Effector memory CD4-positive, alpha-beta T cell (primary cell): ENCODE measurements at regions not wholly inside any gene's neighbourhood (a gene's known extent, or its start where the extent isn't known, plus 50 kb on each side); places are given as distances from the start of the nearest gene placed in this dataset.

Source experiments
- DNase-seq, 3 donors: peaks; one replicate each; pipeline ENCODE4 v3.0.0-alpha.2; 2020
- H3K27ac ChIP-seq: 2 replicates; pipeline ENCODE4 v1.7.0; 2013; ENCODE audit warnings: mild to moderate bottlenecking, low read length, moderate library complexity; ENCODE audit not compliant: insufficient read depth, poor library complexity, severe bottlenecking
- H3K27me3 ChIP-seq: replicated peaks from 2 replicates; pipeline ENCODE4 v1.7.0; 2013; ENCODE audit warnings: mild to moderate bottlenecking, low read length; ENCODE audit not compliant: insufficient read depth, control insufficient read depth, poor library complexity, severe bottlenecking
- H3K36me3 ChIP-seq: 2 replicates; pipeline ENCODE4 v1.7.0; 2013; ENCODE audit warnings: mild to moderate bottlenecking, low read length, moderate library complexity; ENCODE audit not compliant: control insufficient read depth, insufficient read depth
- H3K4me1 ChIP-seq: 2 replicates; pipeline ENCODE4 v1.7.0; 2013; ENCODE audit warnings: low read length, mild to moderate bottlenecking; ENCODE audit not compliant: control insufficient read depth, insufficient read depth, poor library complexity, severe bottlenecking
- H3K4me3 ChIP-seq: 2 replicates; pipeline ENCODE4 v1.7.0; 2013; ENCODE audit warnings: low read length, low read depth, mild to moderate bottlenecking; ENCODE audit not compliant: insufficient read depth, poor library complexity, severe bottlenecking
- H3K9me3 ChIP-seq: 2 replicates; pipeline ENCODE4 v1.7.0; 2013; ENCODE audit warnings: mild to moderate bottlenecking, low read length, moderate library complexity; ENCODE audit not compliant: control insufficient read depth

- no peaks in the 10 kb centered on the region for H3K36me3 ChIP-seq
- DNase-seq: no peak
These were observed 402.8 kb upstream of the UBE2E3 start for GRCh38 chr2:180577567-180577966.

GRCh38 chr2:180573951-180574350 is 406.5 kb upstream of the UBE2E3 start:
- Histone ChIP-seq H3K4me3 (no peak overlapping the region), H3K27me3 (no peaks in the 10 kb centered on the region), H3K27ac (no peak overlapping the region), H3K4me1 (no peaks in the 10 kb centered on the region), H3K9me3 (no peaks in the 10 kb centered on the region), H3K36me3 (no peaks in the 10 kb centered on the region)
- DNase-seq: no peak

More at GRCh38 chr2:180577567-180577966, 402.8 kb upstream of the UBE2E3 start:
- Histone ChIP-seq H3K9me3 (no peaks in the 10 kb centered on the region), H3K27me3 (no peaks in the 10 kb centered on the region), H3K27ac (no peak overlapping the region), H3K4me3 (no peak overlapping the region), H3K4me1 (no peaks in the 10 kb centered on the region)

- H3K4me3 ChIP-seq: no peak overlapping the region
- no peaks in the 10 kb centered on the region for H3K4me1 ChIP-seq
- no peak overlapping the region for H3K27ac ChIP-seq
- H3K36me3 ChIP-seq: no peaks in the 10 kb centered on the region
- no peaks in the 10 kb centered on the region for H3K9me3 ChIP-seq
- no peaks in the 10 kb centered on the region for H3K27me3 ChIP-seq
- no peak for DNase-seq
These were observed 408.1 kb upstream of the UBE2E3 start for GRCh38 chr2:180572346-180572745.

- Histone ChIP-seq H3K27ac (no peak overlapping the region), H3K4me3 (no peak overlapping the region), H3K9me3 (no peaks in the 10 kb centered on the region), H3K27me3 (no peaks in the 10 kb centered on the region), H3K36me3 (no peaks in the 10 kb centered on the region), H3K4me1 (no peaks in the 10 kb centered on the region)
- DNase-seq: no peak
These were observed 408.8 kb upstream of the UBE2E3 start for GRCh38 chr2:180571559-180571958.

- Histone ChIP-seq H3K27me3 (no peaks in the 10 kb centered on the region), H3K9me3 (no peaks in the 10 kb centered on the region), H3K36me3 (no peaks in the 10 kb centered on the region), H3K4me3 (no peak overlapping the region), H3K4me1 (no peaks in the 10 kb centered on the region), H3K27ac (no peak overlapping the region)
- no peak for DNase-seq
These were observed 409.5 kb upstream of the UBE2E3 start for GRCh38 chr2:180570864-180571263.

GRCh38 chr2:180564051-180564450 is 416.4 kb upstream of the UBE2E3 start:
- no peak overlapping the region for H3K4me3 ChIP-seq

GRCh38 chr2:180562378-180562777 is 418.0 kb upstream of the UBE2E3 start:
- Histone ChIP-seq H3K9me3 (no peaks in the 10 kb centered on the region), H3K4me3 (no peak overlapping the region), H3K27me3 (no peaks in the 10 kb centered on the region), H3K36me3 (no peaks in the 10 kb centered on the region), H3K27ac (no peak overlapping the region), H3K4me1 (no peaks in the 10 kb centered on the region)
- DNase-seq: no peak

More at GRCh38 chr2:180564051-180564450, 416.4 kb upstream of the UBE2E3 start:
- H3K27me3 ChIP-seq: no peaks in the 10 kb centered on the region
- no peaks in the 10 kb centered on the region for H3K4me1 ChIP-seq
- no peak overlapping the region for H3K27ac ChIP-seq
- no peaks in the 10 kb centered on the region for H3K9me3 ChIP-seq
- DNase-seq: no peak
- H3K36me3 ChIP-seq: no peaks in the 10 kb centered on the region

GRCh38 chr2:180559771-180560170 is 420.6 kb upstream of the UBE2E3 start:
- no peaks in the 10 kb centered on the region for H3K4me1 ChIP-seq
- no peaks in the 10 kb centered on the region for H3K9me3 ChIP-seq
- H3K27me3 ChIP-seq: no peaks in the 10 kb centered on the region
- no peak overlapping the region for H3K4me3 ChIP-seq
- no peak for DNase-seq
- no peaks in the 10 kb centered on the region for H3K36me3 ChIP-seq
- H3K27ac ChIP-seq: no peak overlapping the region

- Histone ChIP-seq H3K4me1 (no peaks in the 10 kb centered on the region), H3K27me3 (no peaks in the 10 kb centered on the region), H3K4me3 (no peak overlapping the region), H3K36me3 (no peaks in the 10 kb centered on the region), H3K9me3 (no peaks in the 10 kb centered on the region), H3K27ac (no peak overlapping the region)
- DNase-seq: no peak
These were observed 421.4 kb upstream of the UBE2E3 start for GRCh38 chr2:180559038-180559437.

- H3K9me3 ChIP-seq: no peaks in the 10 kb centered on the region
- no peak overlapping the region for H3K27ac ChIP-seq
- H3K4me3 ChIP-seq: no peak overlapping the region
- H3K27me3 ChIP-seq: no peaks in the 10 kb centered on the region
- DNase-seq: no peak
- H3K36me3 ChIP-seq: no peaks in the 10 kb centered on the region
- no peaks in the 10 kb centered on the region for H3K4me1 ChIP-seq
These were observed 424.9 kb upstream of the UBE2E3 start for GRCh38 chr2:180555391-180555965.
